ENCODE measurements at regions not wholly inside any gene's neighbourhood (a gene's known extent, or its start where the extent isn't known, plus 50 kb on each side); places are given as distances from the start of the nearest gene placed in this dataset.

- 91 to 100% methylated on average over 6 of the region's 6 CpGs for whole genome bisulfite sequencing, 2 donors
- no peak for TF ChIP-seq POLR2A (IDR thresholded peaks at IDR 0.05)
- no peak for TF ChIP-seq CTCF (IDR thresholded peaks at IDR 0.05)
- H3K4me3 ChIP-seq (ENCODE audit: low read depth, poor library complexity, severe bottlenecking): no peak overlapping the region
- DNase-seq (ENCODE audit: low spot score in 2 of 2): no peak
- intact Hi-C loops (cut with DNase I; ENCODE audit: low total_unique reads): loop anchor here (10.0 kb wide), 1 partner anchor 119 kb away; no protein-coding TSS in a partner anchor
Observed at GRCh38 chr1:168435439-168435838, 108.4 kb downstream of the XCL2 start.

- DNase-seq (ENCODE audit: low spot score in 2 of 2): no peak
- H3K4me3 ChIP-seq (ENCODE audit: low read depth, poor library complexity, severe bottlenecking): no peak overlapping the region
- 83 to 85% methylated on average over 2 of the region's 2 CpGs for WGBS, 2 donors
- TF ChIP-seq CTCF (IDR thresholded peaks at IDR 0.05): no peak
- intact Hi-C loops (cut with DNase I; ENCODE audit: low total_unique reads): loop anchor here (10.0 kb wide), 1 partner anchor 122 kb away; no protein-coding TSS in a partner anchor
Observed at GRCh38 chr1:168433238-168433637, 110.6 kb downstream of the XCL2 start.

GRCh38 chr1:168431882-168432281, 111.9 kb downstream of the XCL2 start:
- intact Hi-C loops (cut with DNase I; ENCODE audit: low total_unique reads): loop anchor here (10.0 kb wide), 1 partner anchor 123 kb away; no protein-coding TSS in a partner anchor
- no peak for TF ChIP-seq CTCF (IDR thresholded peaks at IDR 0.05)
- no peak for TF ChIP-seq POLR2A (IDR thresholded peaks at IDR 0.05)
- H3K4me3 ChIP-seq (ENCODE audit: low read depth, poor library complexity, severe bottlenecking): no peak overlapping the region
- DNase-seq (ENCODE audit: low spot score in 2 of 2): no peak

- TF ChIP-seq POLR2A (IDR thresholded peaks at IDR 0.05) (no peak), CTCF (IDR thresholded peaks at IDR 0.05) (no peak)
- intact Hi-C loops (cut with DNase I; ENCODE audit: low total_unique reads): loop anchor here (10.0 kb wide), 1 partner anchor 124 kb away; no protein-coding TSS in a partner anchor
- DNase-seq (ENCODE audit: low spot score in 2 of 2): no peak
- 89 to 91% methylated on average over 13 of the region's 13 CpGs for WGBS, 2 donors
- H3K4me3 ChIP-seq (ENCODE audit: low read depth, poor library complexity, severe bottlenecking): no peak overlapping the region
Observed at GRCh38 chr1:168430321-168430720, 113.5 kb downstream of the XCL2 start.

DNA sequence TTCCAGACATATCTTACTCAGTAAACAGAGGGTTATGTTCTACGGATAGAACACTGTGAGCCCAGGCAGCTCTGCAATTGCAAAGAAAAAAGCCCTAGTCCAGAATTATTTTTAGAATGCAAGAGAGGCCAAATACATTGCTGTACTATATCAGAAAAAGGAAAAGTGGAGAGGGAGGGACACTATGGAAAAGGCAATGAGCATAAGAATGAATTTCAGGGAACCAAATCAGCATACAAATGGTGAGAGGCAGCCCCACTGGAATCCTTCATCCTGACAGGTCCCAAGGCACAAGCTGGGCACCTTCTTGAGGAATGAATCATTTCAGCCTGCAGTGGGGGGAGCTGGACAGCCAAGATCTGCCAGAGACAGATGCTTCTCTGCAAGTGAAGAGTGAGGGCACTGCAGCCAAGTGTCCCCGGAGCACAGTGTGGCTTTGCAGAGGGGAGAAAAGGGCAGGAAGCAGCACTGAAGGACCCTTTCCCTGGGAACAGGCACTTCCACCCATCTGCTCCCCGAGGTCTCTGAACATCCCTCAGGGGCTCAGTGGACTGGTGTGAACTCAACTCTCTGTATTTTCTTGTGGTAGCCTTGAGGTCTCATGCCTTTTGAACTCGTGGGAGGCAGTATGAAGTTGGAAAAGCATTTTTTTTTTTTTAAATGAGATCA, 115.6 kb downstream of the XCL2 start:
- intact Hi-C loops (cut with DNase I; ENCODE audit: low total_unique reads): no loop called here
- WGBS, 2 donors: 61 to 66% methylated on average over 4 of the region's 4 CpGs
- no peak overlapping the region for H3K4me3 ChIP-seq (ENCODE audit: low read depth, poor library complexity, severe bottlenecking)
- TF ChIP-seq POLR2A (IDR thresholded peaks at IDR 0.05) (no peak), CTCF (IDR thresholded peaks at IDR 0.05) (no peak)
- DNase-seq (ENCODE audit: low spot score in 2 of 2): no peak

DNA sequence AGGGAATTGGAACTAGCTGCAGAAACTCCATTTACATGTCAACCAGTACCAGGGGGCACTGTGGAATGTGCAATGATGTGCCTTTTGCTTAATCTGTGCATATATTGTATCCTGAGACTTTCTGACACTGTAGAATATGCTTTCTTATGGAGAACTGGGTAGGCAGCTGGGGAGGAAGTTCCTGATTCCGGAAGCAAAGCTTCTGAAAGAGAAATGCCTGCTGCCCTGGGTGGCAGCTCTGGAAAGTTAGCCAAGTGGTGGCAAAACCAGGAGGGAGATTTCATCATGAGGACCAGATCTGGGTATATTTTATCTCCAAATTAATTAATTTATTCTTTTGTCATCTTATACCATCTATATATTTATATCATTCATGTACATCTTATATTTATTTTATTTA, 116.7 kb downstream of the XCL2 start:
- intact Hi-C loops (cut with DNase I; ENCODE audit: low total_unique reads): no loop called here
- no peak for DNase-seq (ENCODE audit: low spot score in 2 of 2)
- 72 to 78% methylated on average over 1 of the region's 1 CpG for WGBS, 2 donors
- no peak for TF ChIP-seq CTCF (IDR thresholded peaks at IDR 0.05)
- TF ChIP-seq POLR2A (IDR thresholded peaks at IDR 0.05): no peak
- H3K4me3 ChIP-seq (ENCODE audit: low read depth, poor library complexity, severe bottlenecking): no peak overlapping the region
